ENCODE measurements at regions not wholly inside any gene's neighbourhood (a gene's known extent, or its start where the extent isn't known, plus 50 kb on each side); places are given as distances from the start of the nearest gene placed in this dataset.

DNA sequence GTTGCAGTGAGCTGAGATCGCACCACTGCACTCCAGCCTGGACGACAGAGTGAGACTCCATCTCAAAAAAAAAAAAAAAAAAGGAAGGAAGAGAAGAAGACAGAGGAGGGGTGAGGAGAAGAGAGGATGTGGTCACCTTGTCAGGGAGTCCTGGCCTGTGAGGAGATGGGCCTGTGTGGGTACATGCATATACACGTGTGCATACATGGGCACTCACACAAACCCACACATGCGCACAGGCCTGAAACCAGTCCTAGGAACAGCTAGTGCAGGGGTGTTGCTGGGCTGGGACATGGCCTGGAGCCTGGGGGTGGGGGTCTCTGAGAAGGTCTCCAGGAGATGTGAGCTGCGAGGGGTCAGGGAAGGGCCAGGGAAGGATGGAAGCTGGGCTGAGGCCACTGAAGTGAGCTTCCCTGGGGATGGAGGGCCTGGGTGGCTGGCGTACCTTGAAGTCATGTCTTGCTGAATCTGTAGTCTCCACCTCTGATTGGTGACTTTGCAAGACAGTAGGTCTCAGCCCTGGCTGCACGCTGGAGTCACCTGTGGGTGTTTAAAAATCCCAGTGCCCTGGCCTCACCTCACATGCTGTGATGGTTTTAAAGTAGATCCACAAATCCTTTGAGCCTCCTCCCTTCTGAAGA is 72.4 kb downstream of the MRM1 start:
- TF ChIP-seq EP300 (IDR thresholded peaks at IDR 0.05) (no peak), POLR2A (IDR thresholded peaks at IDR 0.05) (no peak), POLR2AphosphoS5 (IDR thresholded peaks at IDR 0.05) (no peak)
- TF ChIP-seq, protein P1, sequence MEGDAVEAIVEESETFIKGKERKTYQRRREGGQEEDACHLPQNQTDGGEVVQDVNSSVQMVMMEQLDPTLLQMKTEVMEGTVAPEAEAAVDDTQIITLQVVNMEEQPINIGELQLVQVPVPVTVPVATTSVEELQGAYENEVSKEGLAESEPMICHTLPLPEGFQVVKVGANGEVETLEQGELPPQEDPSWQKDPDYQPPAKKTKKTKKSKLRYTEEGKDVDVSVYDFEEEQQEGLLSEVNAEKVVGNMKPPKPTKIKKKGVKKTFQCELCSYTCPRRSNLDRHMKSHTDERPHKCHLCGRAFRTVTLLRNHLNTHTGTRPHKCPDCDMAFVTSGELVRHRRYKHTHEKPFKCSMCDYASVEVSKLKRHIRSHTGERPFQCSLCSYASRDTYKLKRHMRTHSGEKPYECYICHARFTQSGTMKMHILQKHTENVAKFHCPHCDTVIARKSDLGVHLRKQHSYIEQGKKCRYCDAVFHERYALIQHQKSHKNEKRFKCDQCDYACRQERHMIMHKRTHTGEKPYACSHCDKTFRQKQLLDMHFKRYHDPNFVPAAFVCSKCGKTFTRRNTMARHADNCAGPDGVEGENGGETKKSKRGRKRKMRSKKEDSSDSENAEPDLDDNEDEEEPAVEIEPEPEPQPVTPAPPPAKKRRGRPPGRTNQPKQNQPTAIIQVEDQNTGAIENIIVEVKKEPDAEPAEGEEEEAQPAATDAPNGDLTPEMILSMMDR (IDR thresholded peaks at IDR 0.05): no peak

Data from suprapubic skin (tissue), 4 donors.